ENCODE measurements at regions not wholly inside any gene's neighbourhood (a gene's known extent, or its start where the extent isn't known, plus 50 kb on each side); places are given as distances from the start of the nearest gene placed in this dataset.

- no peaks in the 10 kb centered on the region for H3K27me3 ChIP-seq (ENCODE audit: control insufficient read depth, insufficient read depth, low read length, poor library complexity, severe bottlenecking)
- H3K27ac ChIP-seq (ENCODE audit: low read depth, low read length), result no peak overlapping the region
- H3K4me3 ChIP-seq (ENCODE audit: low read length), result no peak overlapping the region
- Mint-ChIP-seq H3K27ac (no peak overlapping the region), H3K36me3 (ENCODE audit: low read depth) (peaks cover 9% of the 10 kb centered on the region), H3K9me3 (peaks cover 44% of the 10 kb centered on the region), H3K4me3 (no peak overlapping the region), H3K27me3 (ENCODE audit: insufficient read depth) (no peaks in the 10 kb centered on the region), H3K4me1 (peaks cover 20% of the 10 kb centered on the region)
- no peak for TF ChIP-seq CTCF (conservative IDR thresholded peaks at IDR 0.05)
- no peak for DNase-seq
- no peaks in the 10 kb centered on the region for H3K4me1 ChIP-seq (ENCODE audit: control insufficient read depth, insufficient read depth, low read length)
- H3K9ac ChIP-seq (ENCODE audit: extremely low read depth, low read length, poor library complexity, severe bottlenecking), result no peak overlapping the region
- 83 to 88% methylated on average over 1 to 4 of the region's 4 CpGs for WGBS, 2 experiments (ENCODE audit: insufficient coverage in 1 of 2, insufficient read length in 1 of 2)
- H3K9me3 ChIP-seq (ENCODE audit: control insufficient read depth, low read length), result peaks cover 18% of the 10 kb centered on the region
- no peaks in the 10 kb centered on the region for H3K36me3 ChIP-seq (ENCODE audit: control insufficient read depth, insufficient read depth, low read length)
Observed at GRCh38 chr6:16885411-16886160, 124.3 kb upstream of the ATXN1 start.

GRCh38 chr6:16884526-16884925 lies 123.3 kb upstream of the ATXN1 start:
- DNase-seq, result no peak
- WGBS, 2 experiments (ENCODE audit: insufficient coverage in 1 of 2, insufficient read length in 1 of 2), result 83% methylated on average over 1 of the region's 1 CpG; no CpG with 5 or more reads in 1 of the 2 experiments

GRCh38 chr6:16883414-16883813 lies 122.2 kb upstream of the ATXN1 start:
- Histone ChIP-seq H3K9me3 (ENCODE audit: control insufficient read depth, low read length) (peaks cover 23% of the 10 kb centered on the region), H3K4me3 (ENCODE audit: low read length) (no peak overlapping the region), H3K27me3 (ENCODE audit: control insufficient read depth, insufficient read depth, low read length, poor library complexity, severe bottlenecking) (no peaks in the 10 kb centered on the region), H3K36me3 (ENCODE audit: control insufficient read depth, insufficient read depth, low read length) (no peaks in the 10 kb centered on the region), H3K4me1 (ENCODE audit: control insufficient read depth, insufficient read depth, low read length) (no peaks in the 10 kb centered on the region), H3K9ac (ENCODE audit: extremely low read depth, low read length, poor library complexity, severe bottlenecking) (no peak overlapping the region), H3K27ac (ENCODE audit: low read depth, low read length) (no peak overlapping the region)
- H3K27ac Mint-ChIP-seq, result no peak overlapping the region
- H3K27me3 Mint-ChIP-seq (ENCODE audit: insufficient read depth), result no peaks in the 10 kb centered on the region
- peaks cover 11% of the 10 kb centered on the region for H3K36me3 Mint-ChIP-seq (ENCODE audit: low read depth)
- no peak overlapping the region for H3K4me3 Mint-ChIP-seq
- no peak for DNase-seq
- H3K9me3 Mint-ChIP-seq, result peaks cover 51% of the 10 kb centered on the region
- no peak for TF ChIP-seq CTCF (conservative IDR thresholded peaks at IDR 0.05)
- peaks cover under 1% of the 10 kb centered on the region for H3K4me1 Mint-ChIP-seq

More at GRCh38 chr6:16884526-16884925, 123.3 kb upstream of the ATXN1 start:
- Histone ChIP-seq H3K4me1 (ENCODE audit: control insufficient read depth, insufficient read depth, low read length) (no peaks in the 10 kb centered on the region), H3K36me3 (ENCODE audit: control insufficient read depth, insufficient read depth, low read length) (no peaks in the 10 kb centered on the region), H3K27ac (ENCODE audit: low read depth, low read length) (no peak overlapping the region), H3K9ac (ENCODE audit: extremely low read depth, low read length, poor library complexity, severe bottlenecking) (no peak overlapping the region), H3K27me3 (ENCODE audit: control insufficient read depth, insufficient read depth, low read length, poor library complexity, severe bottlenecking) (no peaks in the 10 kb centered on the region), H3K4me3 (ENCODE audit: low read length) (no peak overlapping the region), H3K9me3 (ENCODE audit: control insufficient read depth, low read length) (peaks cover 18% of the 10 kb centered on the region)
- Mint-ChIP-seq H3K4me1 (peaks cover 11% of the 10 kb centered on the region), H3K4me3 (no peak overlapping the region), H3K9me3 (peaks cover 50% of the 10 kb centered on the region), H3K27me3 (ENCODE audit: insufficient read depth) (no peaks in the 10 kb centered on the region), H3K36me3 (ENCODE audit: low read depth) (peaks cover 11% of the 10 kb centered on the region), H3K27ac (no peak overlapping the region)
- TF ChIP-seq CTCF (conservative IDR thresholded peaks at IDR 0.05), result no peak
